HCT116 (cell line): ENCODE measurements at regions not wholly inside any gene's neighbourhood (a gene's known extent, or its start where the extent isn't known, plus 50 kb on each side); places are given as distances from the start of the nearest gene placed in this dataset.

Source experiments
- ATAC-seq: fragments of 200-7000 bp; cut with Tn5 transposase; 2 replicates; pipeline ENCODE4 v1.9.1; 2020; ENCODE audit warnings: mild to moderate bottlenecking, moderate library complexity
- BruUV-seq: library from RNA; stranded (reverse); fragments of 400-500 nt; replicated peaks from 2 replicates; lab custom pipeline; 2021; lab: Mats Ljungman, UMichigan
- CTCF ChIA-PET: fragments of 300-600 bp; sonication (Branson Sonifier 250); formaldehyde crosslinking; loops from one replicate; lab custom pipeline; 2021; ENCODE audit warnings: antibody characterized with exemption; lab: Charles Lee
- POLR2A ChIA-PET: fragments of 300-600, 350-600 bp; sonication (Branson Sonifier 250); formaldehyde crosslinking; loops from one replicate; lab custom pipeline; 2021; ENCODE audit warnings: antibody characterized with exemption; lab: Charles Lee
- RAD21 ChIA-PET, 2 experiments: fragments of 300-600 bp; sonication (Branson Sonifier 250); formaldehyde crosslinking; loops; one replicate each; lab custom pipeline; 2023; ENCODE audit warnings: low total read pairs in 2 of 2; ENCODE audit not compliant: uncharacterized antibody in 2 of 2, unreplicated experiment in 2 of 2, low non-redundant PET in 1 of 2; lab: Charles Lee
- DNase-seq: peaks from one replicate; pipeline ENCODE4 v3.0.0-alpha.2; 2010; ENCODE audit warnings: low read depth, low spot score
- H2AFZ ChIP-seq: fragments of 200-600 bp; shearing (Covaris generic), sonication (generic); 2 replicates; pipeline ENCODE4 v1.6.1; 2017; ENCODE audit warnings: low read depth, mixed run types, mixed read lengths, antibody characterized with exemption, low read length; ENCODE audit not compliant: poor library complexity, severe bottlenecking
- H3K27ac ChIP-seq: 2 replicates; pipeline ENCODE4 v1.5.1; 2012; ENCODE audit warnings: low read depth, low read length
- H3K27me3 ChIP-seq: fragments of 200-600 bp; sonication (generic); 2 replicates; pipeline ENCODE4 v1.6.1; 2016; ENCODE audit warnings: mixed run types, low read length, mixed read lengths; ENCODE audit not compliant: insufficient read depth
- H3K36me3 ChIP-seq, 2 experiments: fragments of 200-500 bp in 1 of 2; fragments of 200-600 bp in 1 of 2; sonication (Bioruptor generic) in 1 of 2; sonication (generic) in 1 of 2; 2 replicates each; pipeline versions ENCODE4 v1.5.1 to v1.6.1; 2014 to 2016; ENCODE audit warnings: low read length in 2 of 2, inconsistent platforms in 1 of 2, mixed read lengths in 1 of 2, mixed run types in 1 of 2; ENCODE audit not compliant: insufficient read depth in 2 of 2, control insufficient read depth in 1 of 2
- H3K4me1 ChIP-seq, 2 experiments: fragments of 200-600 bp in 1 of 2; sonication (generic) in 1 of 2; 2 replicates each; pipeline versions ENCODE4 v1.5.1 to v1.6.1; 2012 to 2017; ENCODE audit warnings: low read length in 2 of 2, inconsistent platforms in 1 of 2, mild to moderate bottlenecking in 1 of 2, mixed read lengths in 1 of 2, mixed run types in 1 of 2, moderate library complexity in 1 of 2; ENCODE audit not compliant: insufficient read depth in 2 of 2, control insufficient read depth in 1 of 2
- H3K4me2 ChIP-seq: fragments of 200-600 bp; sonication (generic); 2 replicates; pipeline ENCODE4 v1.6.1; 2017; ENCODE audit warnings: mixed run types, low read length, mixed read lengths
- H3K4me3 ChIP-seq, 2 experiments: fragments of 200-600 bp in 1 of 2; sonication (generic) in 1 of 2; replicated peaks in 1 of 2; 2 replicates each; pipeline ENCODE4 v1.5.1; 2011 to 2016; ENCODE audit warnings: low read length in 2 of 2, control low read depth in 1 of 2, low read depth in 1 of 2, mild to moderate bottlenecking in 1 of 2, mixed read lengths in 1 of 2, mixed run types in 1 of 2
- H3K79me2 ChIP-seq: fragments of 200-600 bp; sonication (generic); 2 replicates; pipeline ENCODE4 v1.6.1; 2017; ENCODE audit warnings: mild to moderate bottlenecking, mixed run types, low read length, moderate library complexity, mixed read lengths; ENCODE audit not compliant: insufficient read depth
- H3K9ac ChIP-seq: fragments of 200-600 bp; sonication (generic); 2 replicates; pipeline ENCODE4 v1.6.1; 2016; ENCODE audit warnings: low read length, mixed read lengths
- H3K9me2 ChIP-seq: fragments of 200-600 bp; sonication (generic), shearing (Covaris generic); 2 replicates; pipeline ENCODE4 v1.6.1; 2017; ENCODE audit warnings: mixed run types, mild to moderate bottlenecking, moderate library complexity; ENCODE audit not compliant: insufficient read depth
- H3K9me3 ChIP-seq, 2 experiments: fragments of 200-500 bp in 1 of 2; fragments of 200-600 bp in 1 of 2; sonication (Bioruptor generic) in 1 of 2; sonication (generic) in 1 of 2; 2 replicates each; pipeline ENCODE4 v1.6.1; 2014 to 2017; ENCODE audit warnings: low read length in 2 of 2, mixed read lengths in 2 of 2, inconsistent platforms in 1 of 2, low read depth in 1 of 2, mild to moderate bottlenecking in 1 of 2, mixed run types in 1 of 2, moderate library complexity in 1 of 2; ENCODE audit not compliant: control insufficient read depth in 1 of 2, insufficient read depth in 1 of 2
- H4K20me1 ChIP-seq: fragments of 200-600 bp; sonication (generic), shearing (Covaris generic); 2 replicates; pipeline ENCODE4 v1.6.1; 2017; ENCODE audit warnings: mixed run types, mild to moderate bottlenecking, moderate library complexity; ENCODE audit not compliant: insufficient read depth
- ATF3 ChIP-seq: IDR thresholded peaks from 2 replicates; pipeline ENCODE4 v1.6.1; 2012
- CTCF ChIP-seq, 3 experiments: fragments of 200-600 bp in 1 of 3; sonication (generic) in 1 of 3; IDR thresholded peaks in 2 of 3; conservative IDR thresholded peaks in 1 of 3; 2 replicates each; pipeline ENCODE4 v1.5.1; 2012 to 2017; ENCODE audit warnings: low read depth in 2 of 3, low read length in 2 of 3, antibody characterized with exemption in 1 of 3, borderline replicate concordance in 1 of 3, control low read depth in 1 of 3, mild to moderate bottlenecking in 1 of 3, mixed read lengths in 1 of 3, mixed run types in 1 of 3, moderate library complexity in 1 of 3; ENCODE audit not compliant: insufficient read depth in 1 of 3
- JUND ChIP-seq: IDR thresholded peaks from 2 replicates; pipeline ENCODE4 v1.6.1; 2012
- SIN3A ChIP-seq: IDR thresholded peaks from 2 replicates; pipeline ENCODE4 v1.6.1; 2012; ENCODE audit warnings: low read depth
- SP1 ChIP-seq: IDR thresholded peaks from 2 replicates; pipeline ENCODE4 v1.6.1; 2012; ENCODE audit warnings: low read depth
- intact Hi-C: fragments of 100-400 bp; cut with micrococcal nuclease; formaldehyde crosslinking; loops from 2 replicates; pipeline ENCODE4 v1.10.0; 2022

- intact Hi-C loops = loop anchor here (10.0 kb wide), 1 partner anchor 484 kb away; no protein-coding TSS in a partner anchor
- Histone ChIP-seq H3K4me1 (no peaks in the 10 kb centered on the region), H3K79me2 (no peaks in the 10 kb centered on the region)
Measured at GRCh38 chr17:6278376-6278775, 156.5 kb downstream of the AIPL1 start.

More at GRCh38 chr17:6278376-6278775, 156.5 kb downstream of the AIPL1 start:
- H3K27ac ChIP-seq = no peak overlapping the region
- no peak for TF ChIP-seq ATF3
- TF ChIP-seq SP1 = no peak
- no peak for TF ChIP-seq CTCF (IDR thresholded peaks at IDR 0.05 in 2 of 3, conservative IDR thresholded peaks at IDR 0.05 in 1 of 3; ENCODE audit: borderline replicate concordance in 1 of 3, insufficient read depth in 1 of 3, low read depth in 2 of 3, low read length in 2 of 3)
- no peak for TF ChIP-seq JUND
- no peak for TF ChIP-seq SIN3A
- H3K9me3 ChIP-seq = no peaks in the 10 kb centered on the region
- no peak overlapping the region for H2AFZ ChIP-seq
- no peaks in the 10 kb centered on the region for H3K9me2 ChIP-seq
- H4K20me1 ChIP-seq = no peaks in the 10 kb centered on the region
- ChIA-PET RAD21 (no interaction called here), POLR2A (no interaction called here), CTCF (interaction anchor here (0.8 to 1.3 kb wide), 2 partner anchors 8 to 210 kb away, joined by 3 read pairs; no protein-coding TSS in a partner anchor)
- H3K4me3 ChIP-seq = no peak overlapping the region
- H3K27me3 ChIP-seq = 0 out of 2 replicates have a peak, but pooled peaks cover 19% of the 10 kb centered on the region
- no peak for DNase-seq
- no peaks in the 10 kb centered on the region for H3K36me3 ChIP-seq
- no peak overlapping the region for H3K9ac ChIP-seq
- BruUV-seq = no TSS peak
- H3K4me2 ChIP-seq = no peak overlapping the region
- no peak for ATAC-seq
